ENCODE measurements at regions not wholly inside any gene's neighbourhood (a gene's known extent, or its start where the extent isn't known, plus 50 kb on each side); places are given as distances from the start of the nearest gene placed in this dataset.

DNA sequence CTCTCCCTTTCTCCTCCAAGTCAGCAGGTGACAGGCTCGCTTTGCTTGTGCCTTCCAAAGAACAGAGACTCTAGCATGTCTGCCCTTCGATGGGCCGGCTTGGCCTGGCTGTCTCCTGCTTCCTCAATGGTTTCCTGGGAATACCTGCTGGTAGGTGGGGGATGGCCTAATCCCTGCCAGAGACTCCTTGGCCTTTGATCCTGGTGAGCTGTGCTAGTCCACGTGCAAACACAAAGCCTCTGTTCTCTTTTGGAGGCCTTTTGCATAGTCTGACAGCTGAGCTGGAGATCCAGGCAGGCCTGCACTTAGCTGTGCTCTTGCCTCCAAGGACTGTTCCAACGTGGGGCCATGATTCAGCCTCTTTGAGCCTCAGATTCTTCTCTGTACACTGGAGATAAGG is 67.6 kb downstream of the ARL4C start:
- ChIA-PET CTCF (ENCODE audit: unreplicated experiment) (interaction anchor here (0.6 kb wide), 1 partner anchor 21 kb away, joined by 4 read pairs; no protein-coding TSS in a partner anchor), POLR2A (no interaction called here)
- intact Hi-C loops (cut with micrococcal nuclease; ENCODE audit: unreplicated experiment): no loop called here
- H3K27ac ChIP-seq (ENCODE audit: low read depth, low read length, poor library complexity, severe bottlenecking): no peak overlapping the region
- no peaks in the 10 kb centered on the region for H3K9me2 ChIP-seq (ENCODE audit: insufficient read depth, low read length)
- H3K4me2 ChIP-seq (ENCODE audit: low read length): no peak overlapping the region
- H2AFZ ChIP-seq (ENCODE audit: low read length): peak overlapping the region; percentile 8; the same call in 1 of the 2 replicates
- H3K36me3 ChIP-seq (ENCODE audit: insufficient read depth, low read length): no peaks in the 10 kb centered on the region
- peaks cover 44% of the 10 kb centered on the region for H3K4me1 ChIP-seq (ENCODE audit: insufficient read depth, low read length, poor library complexity, severe bottlenecking)
- DNase-seq (ENCODE audit: low spot score): no peak
- H3K9me3 ChIP-seq (ENCODE audit: low read length): no peaks in the 10 kb centered on the region
- H3K79me2 ChIP-seq (ENCODE audit: insufficient read depth, low read depth, low read length): no peaks in the 10 kb centered on the region
- TF ChIP-seq, protein P1, sequence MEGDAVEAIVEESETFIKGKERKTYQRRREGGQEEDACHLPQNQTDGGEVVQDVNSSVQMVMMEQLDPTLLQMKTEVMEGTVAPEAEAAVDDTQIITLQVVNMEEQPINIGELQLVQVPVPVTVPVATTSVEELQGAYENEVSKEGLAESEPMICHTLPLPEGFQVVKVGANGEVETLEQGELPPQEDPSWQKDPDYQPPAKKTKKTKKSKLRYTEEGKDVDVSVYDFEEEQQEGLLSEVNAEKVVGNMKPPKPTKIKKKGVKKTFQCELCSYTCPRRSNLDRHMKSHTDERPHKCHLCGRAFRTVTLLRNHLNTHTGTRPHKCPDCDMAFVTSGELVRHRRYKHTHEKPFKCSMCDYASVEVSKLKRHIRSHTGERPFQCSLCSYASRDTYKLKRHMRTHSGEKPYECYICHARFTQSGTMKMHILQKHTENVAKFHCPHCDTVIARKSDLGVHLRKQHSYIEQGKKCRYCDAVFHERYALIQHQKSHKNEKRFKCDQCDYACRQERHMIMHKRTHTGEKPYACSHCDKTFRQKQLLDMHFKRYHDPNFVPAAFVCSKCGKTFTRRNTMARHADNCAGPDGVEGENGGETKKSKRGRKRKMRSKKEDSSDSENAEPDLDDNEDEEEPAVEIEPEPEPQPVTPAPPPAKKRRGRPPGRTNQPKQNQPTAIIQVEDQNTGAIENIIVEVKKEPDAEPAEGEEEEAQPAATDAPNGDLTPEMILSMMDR (conservative IDR thresholded peaks at IDR 0.05; ENCODE audit: low read length): no peak
- no peak for TF ChIP-seq EZH2phosphoT487 (IDR thresholded peaks at IDR 0.05; ENCODE audit: borderline replicate concordance, low read depth, low read length)
- H3K4me3 ChIP-seq (ENCODE audit: low read depth, low read length, poor library complexity, severe bottlenecking): no peak overlapping the region
- H4K20me1 ChIP-seq (ENCODE audit: insufficient read depth, low read length): no peaks in the 10 kb centered on the region
- no TSS peak for BruUV-seq (replicated peaks)

DNA sequence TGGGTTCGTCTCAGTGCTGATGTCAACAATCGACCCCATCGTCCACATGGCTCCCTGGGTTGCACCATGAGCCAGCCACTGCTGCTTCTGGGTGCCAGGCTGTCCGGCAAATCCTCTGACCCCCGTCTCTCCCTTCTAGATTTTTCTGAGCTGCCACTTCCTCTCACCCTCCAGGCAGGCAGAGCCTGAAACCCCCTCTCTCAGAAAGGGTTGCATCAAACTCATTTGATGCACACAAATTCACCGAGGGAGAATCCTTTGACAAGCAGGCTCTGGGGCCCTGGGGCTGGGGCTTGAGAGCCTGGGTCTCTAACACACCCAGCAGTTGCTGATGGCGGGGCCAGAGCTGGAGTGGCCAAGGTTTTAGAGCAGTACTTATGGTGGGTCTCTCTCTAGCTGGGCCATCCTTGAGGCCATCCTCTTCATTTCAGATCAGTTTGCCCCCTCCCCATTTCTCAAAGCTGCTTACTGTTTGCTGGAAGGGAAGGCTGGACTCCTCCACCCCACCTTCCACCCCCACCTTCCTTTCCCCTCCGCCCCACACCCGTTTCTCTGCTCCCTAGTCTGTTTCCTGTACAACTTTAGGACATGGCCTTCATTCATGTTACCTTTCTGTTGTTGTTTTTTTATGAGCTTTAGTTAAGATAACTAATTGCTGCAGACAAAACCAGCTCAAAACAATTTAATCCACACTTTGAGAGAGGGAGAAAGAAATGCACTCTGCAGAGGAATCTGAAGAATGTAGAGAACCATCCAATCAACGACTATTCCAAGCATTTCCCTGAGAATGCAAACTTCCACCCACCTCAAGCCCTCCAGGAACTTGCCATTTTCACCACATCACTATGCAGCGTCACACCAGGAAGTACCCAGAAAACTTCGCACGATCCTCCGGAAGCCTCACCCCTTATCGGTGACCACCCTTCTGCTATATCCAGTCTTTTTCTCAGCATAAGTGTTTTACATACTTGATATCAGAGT is 69.5 kb downstream of the ARL4C start:
- Histone ChIP-seq H3K27ac (ENCODE audit: low read depth, low read length, poor library complexity, severe bottlenecking) (peak overlapping the region; percentile 94), H3K4me1 (ENCODE audit: insufficient read depth, low read length, poor library complexity, severe bottlenecking) (peaks cover 63% of the 10 kb centered on the region)

More for the DNA sequence above, 69.5 kb downstream of the ARL4C start:
- Histone ChIP-seq H3K9me2 (ENCODE audit: insufficient read depth, low read length) (no peaks in the 10 kb centered on the region), H3K4me2 (ENCODE audit: low read length) (peak overlapping the region; percentile 65), H3K36me3 (ENCODE audit: insufficient read depth, low read length) (no peaks in the 10 kb centered on the region), H3K4me3 (ENCODE audit: low read depth, low read length, poor library complexity, severe bottlenecking) (no peak overlapping the region), H2AFZ (ENCODE audit: low read length) (peak overlapping the region; percentile 53; the same call in 1 of the 2 replicates), H3K79me2 (ENCODE audit: insufficient read depth, low read depth, low read length) (no peaks in the 10 kb centered on the region), H4K20me1 (ENCODE audit: insufficient read depth, low read length) (no peaks in the 10 kb centered on the region), H3K9me3 (ENCODE audit: low read length) (no peaks in the 10 kb centered on the region)
- DNase-seq (ENCODE audit: low spot score): peak; percentile 42
- POLR2A ChIA-PET: interaction anchor here (0.6 to 3.2 kb wide), 19 partner anchors 10 to 138 kb away, joined by 3 to 16 read pairs (median 3); partner anchors contain the start of gene ARL4C
- no TSS peak for BruUV-seq (replicated peaks)
- CTCF ChIA-PET (ENCODE audit: unreplicated experiment): interaction anchor here (0.6 to 0.9 kb wide), 3 partner anchors 8 to 17 kb away, joined by 3 to 4 read pairs (median 4); no protein-coding TSS in a partner anchor
- no peak for TF ChIP-seq EZH2phosphoT487 (IDR thresholded peaks at IDR 0.05; ENCODE audit: borderline replicate concordance, low read depth, low read length)
- TF ChIP-seq, protein P1 (conservative IDR thresholded peaks at IDR 0.05; ENCODE audit: low read length): no peak
- intact Hi-C loops (cut with micrococcal nuclease; ENCODE audit: unreplicated experiment): loop anchor here (2.0 kb wide), 1 partner anchor 73 kb away; no protein-coding TSS in a partner anchor
